ENCODE measurements at regions not wholly inside any gene's neighbourhood (a gene's known extent, or its start where the extent isn't known, plus 50 kb on each side); places are given as distances from the start of the nearest gene placed in this dataset.

GRCh38 chr7:41633690-41634089 lies 69.2 kb downstream of the INHBA start:
- no peak for DNase-seq
- H3K9me3 ChIP-seq, result no peaks in the 10 kb centered on the region
- no peak overlapping the region for H3K27ac ChIP-seq
- no peaks in the 10 kb centered on the region for H3K4me1 ChIP-seq
- no peaks in the 10 kb centered on the region for H3K27me3 ChIP-seq
- no peak for TF ChIP-seq POLR2A (IDR thresholded peaks at IDR 0.05)
- TF ChIP-seq, protein P1, sequence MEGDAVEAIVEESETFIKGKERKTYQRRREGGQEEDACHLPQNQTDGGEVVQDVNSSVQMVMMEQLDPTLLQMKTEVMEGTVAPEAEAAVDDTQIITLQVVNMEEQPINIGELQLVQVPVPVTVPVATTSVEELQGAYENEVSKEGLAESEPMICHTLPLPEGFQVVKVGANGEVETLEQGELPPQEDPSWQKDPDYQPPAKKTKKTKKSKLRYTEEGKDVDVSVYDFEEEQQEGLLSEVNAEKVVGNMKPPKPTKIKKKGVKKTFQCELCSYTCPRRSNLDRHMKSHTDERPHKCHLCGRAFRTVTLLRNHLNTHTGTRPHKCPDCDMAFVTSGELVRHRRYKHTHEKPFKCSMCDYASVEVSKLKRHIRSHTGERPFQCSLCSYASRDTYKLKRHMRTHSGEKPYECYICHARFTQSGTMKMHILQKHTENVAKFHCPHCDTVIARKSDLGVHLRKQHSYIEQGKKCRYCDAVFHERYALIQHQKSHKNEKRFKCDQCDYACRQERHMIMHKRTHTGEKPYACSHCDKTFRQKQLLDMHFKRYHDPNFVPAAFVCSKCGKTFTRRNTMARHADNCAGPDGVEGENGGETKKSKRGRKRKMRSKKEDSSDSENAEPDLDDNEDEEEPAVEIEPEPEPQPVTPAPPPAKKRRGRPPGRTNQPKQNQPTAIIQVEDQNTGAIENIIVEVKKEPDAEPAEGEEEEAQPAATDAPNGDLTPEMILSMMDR (IDR thresholded peaks at IDR 0.05), result no peak
- H3K36me3 ChIP-seq, result no peaks in the 10 kb centered on the region
- WGBS, 2 donors, result 46 to 68% methylated on average over 3 of the region's 3 CpGs
- intact Hi-C loops (cut with DNase I), result no loop called here
- no peak overlapping the region for H3K4me3 ChIP-seq

DNA sequence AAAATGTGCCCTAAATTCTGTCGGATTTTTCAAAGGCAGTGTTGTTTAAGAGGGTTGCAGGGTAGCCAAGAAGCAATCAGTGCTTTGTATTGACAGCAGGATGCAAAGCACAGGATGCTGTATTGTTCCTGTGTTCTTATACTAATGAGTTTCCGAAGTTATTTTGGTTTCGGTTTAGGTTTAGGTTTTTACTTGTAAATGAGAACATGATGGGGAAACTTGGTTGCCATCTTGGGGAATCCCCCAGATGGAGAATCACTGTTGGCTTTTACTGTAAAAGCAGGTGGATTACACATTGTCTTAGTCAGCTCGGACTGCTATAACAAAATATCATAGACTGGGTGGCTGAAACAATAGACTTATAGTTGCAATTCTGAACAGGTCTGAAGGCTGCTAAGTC lies 72.1 kb downstream of the INHBA start:
- Histone ChIP-seq H3K27ac (no peak overlapping the region), H3K4me1 (no peaks in the 10 kb centered on the region), H3K4me3 (no peak overlapping the region), H3K27me3 (no peaks in the 10 kb centered on the region), H3K36me3 (no peaks in the 10 kb centered on the region), H3K9me3 (no peaks in the 10 kb centered on the region)
- WGBS, 2 donors, result 46 to 73% methylated on average over 4 of the region's 4 CpGs
- DNase-seq, result no peak
- intact Hi-C loops (cut with DNase I), result no loop called here
- TF ChIP-seq, protein P1 (IDR thresholded peaks at IDR 0.05), result no peak
- TF ChIP-seq POLR2A (IDR thresholded peaks at IDR 0.05), result no peak

DNA sequence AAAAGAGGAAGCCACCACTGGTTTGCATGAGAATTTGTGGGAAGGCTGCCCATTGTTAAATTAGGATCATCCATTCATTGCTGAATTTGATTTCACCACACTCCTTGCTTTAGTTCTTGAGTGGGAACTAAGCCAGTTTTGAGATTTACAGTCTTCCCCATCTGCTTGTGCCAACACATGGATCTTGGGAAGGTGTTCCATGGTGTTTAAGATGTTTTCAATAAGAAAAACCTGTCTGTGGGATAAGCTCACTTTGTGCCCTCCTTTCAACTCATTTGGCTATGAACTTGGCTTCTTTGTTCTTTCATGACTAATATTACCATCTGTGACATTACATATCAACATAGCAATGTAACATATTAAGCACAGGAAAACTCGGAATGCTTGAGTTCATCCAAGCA lies 73.2 kb downstream of the INHBA start:
- 55 to 65% methylated on average over 1 of the region's 1 CpG for WGBS, 2 donors
- no peaks in the 10 kb centered on the region for H3K9me3 ChIP-seq
- H3K27me3 ChIP-seq, result no peaks in the 10 kb centered on the region
- H3K4me3 ChIP-seq, result no peak overlapping the region
- H3K27ac ChIP-seq, result no peak overlapping the region
- no peaks in the 10 kb centered on the region for H3K36me3 ChIP-seq
- DNase-seq, result no peak
- TF ChIP-seq POLR2A (IDR thresholded peaks at IDR 0.05), result no peak
- TF ChIP-seq, protein P1 (IDR thresholded peaks at IDR 0.05), result no peak
- H3K4me1 ChIP-seq, result no peaks in the 10 kb centered on the region
- intact Hi-C loops (cut with DNase I), result no loop called here

DNA sequence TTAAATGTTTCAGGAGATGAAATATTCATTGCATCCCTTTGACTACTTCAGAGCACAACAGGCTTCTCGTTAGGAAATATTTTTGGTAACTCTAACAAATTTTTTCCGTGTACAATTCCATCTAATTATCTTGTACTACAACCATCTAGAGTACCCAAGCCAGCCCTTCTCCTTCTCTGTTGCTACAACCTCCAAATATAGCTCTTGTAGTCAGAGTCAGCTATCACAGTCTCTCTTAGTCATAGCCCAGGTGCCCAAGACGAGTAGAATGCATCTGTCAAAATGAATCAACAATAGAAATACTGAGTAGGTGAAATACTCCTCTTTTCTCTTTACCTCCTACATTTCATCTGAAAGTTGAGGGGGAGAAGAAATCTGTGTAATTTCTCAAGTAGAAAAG lies 74.0 kb downstream of the INHBA start:
- WGBS, 2 donors, result 29 to 32% methylated on average over 3 of the region's 3 CpGs
- TF ChIP-seq, protein P1 (IDR thresholded peaks at IDR 0.05), result no peak
- TF ChIP-seq POLR2A (IDR thresholded peaks at IDR 0.05), result no peak
- Histone ChIP-seq H3K36me3 (no peaks in the 10 kb centered on the region), H3K4me3 (no peak overlapping the region), H3K27ac (no peak overlapping the region), H3K9me3 (no peaks in the 10 kb centered on the region), H3K27me3 (no peaks in the 10 kb centered on the region), H3K4me1 (no peaks in the 10 kb centered on the region)
- intact Hi-C loops (cut with DNase I), result no loop called here
- no peak for DNase-seq

DNA sequence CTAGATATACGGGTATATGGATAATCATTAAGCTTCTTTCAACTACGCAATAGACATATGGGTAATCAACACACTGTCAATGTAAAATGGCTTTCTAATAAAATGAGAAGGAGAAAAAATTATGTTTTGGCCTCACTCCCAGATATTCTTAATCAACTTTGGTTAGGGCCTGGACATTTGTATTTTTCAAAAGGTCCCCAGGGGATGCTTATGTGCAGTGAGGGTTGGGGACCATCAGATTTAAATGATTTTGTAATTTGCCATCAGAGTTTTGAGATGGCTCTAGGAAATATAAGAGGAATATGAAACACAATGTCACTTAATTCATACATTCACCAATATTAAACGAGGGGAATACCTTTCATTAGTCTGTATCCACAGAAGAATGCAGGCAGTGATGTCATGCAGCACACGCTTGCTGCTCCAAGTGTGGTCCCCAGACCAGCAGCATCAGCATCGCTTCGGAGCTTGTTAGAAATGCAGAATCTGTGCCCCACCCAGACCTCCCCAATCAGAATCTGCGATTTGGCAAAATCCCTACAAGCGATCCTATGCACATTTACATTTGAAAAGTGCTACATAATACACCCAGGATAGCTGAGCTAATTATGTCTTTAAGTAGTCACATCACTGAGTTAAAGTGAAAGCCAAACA lies 75.1 kb downstream of the INHBA start:
- H3K4me1 ChIP-seq, result no peaks in the 10 kb centered on the region
- H3K9me3 ChIP-seq, result no peaks in the 10 kb centered on the region
- H3K27me3 ChIP-seq, result no peaks in the 10 kb centered on the region
- DNase-seq, result no peak
- TF ChIP-seq, protein P1 (IDR thresholded peaks at IDR 0.05), result no peak
- TF ChIP-seq POLR2A (IDR thresholded peaks at IDR 0.05), result no peak
- WGBS, 2 donors, result 68 to 70% methylated on average over 8 of the region's 8 CpGs
- H3K4me3 ChIP-seq, result no peak overlapping the region
- H3K27ac ChIP-seq, result no peak overlapping the region
- intact Hi-C loops (cut with DNase I), result no loop called here
- no peaks in the 10 kb centered on the region for H3K36me3 ChIP-seq
